HG02798 (cell line): ENCODE measurements at regions not wholly inside any gene's neighbourhood (a gene's known extent, or its start where the extent isn't known, plus 50 kb on each side); places are given as distances from the start of the nearest gene placed in this dataset.
"Not testable (repeated sequence)": the region's sequence is repeated elsewhere in the genome, so short reads cannot be mapped to it uniquely, and the experiment has no call there.

Experiments
- ATAC-seq: cut with Tn5 transposase; IDR thresholded peaks from one replicate; pipeline ENCODE4 v1.9.1; 2021; ENCODE audit warnings: mild to moderate bottlenecking; ENCODE audit not compliant: unreplicated experiment, poor library complexity

DNA sequence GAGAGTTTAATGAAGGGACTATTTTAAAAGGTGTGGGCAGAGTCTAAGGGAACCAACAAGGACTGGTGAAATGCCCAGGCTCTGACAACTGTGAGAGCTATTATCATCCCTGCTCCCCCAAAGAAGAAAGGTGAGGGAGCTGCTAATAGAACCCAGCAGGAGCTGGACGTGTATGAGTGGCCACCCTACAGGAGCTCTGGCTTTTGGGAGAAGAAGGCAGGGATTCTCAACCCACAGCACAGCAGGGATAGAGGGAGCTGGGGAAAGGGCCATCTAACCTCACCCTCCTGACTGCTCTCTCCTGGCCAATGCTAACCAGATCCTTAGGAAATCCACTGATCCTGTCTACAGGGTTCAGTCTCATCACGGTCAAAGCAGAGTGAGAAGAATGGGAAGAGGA, 57.1 kb downstream of the GRIN2B start:
- no peak for ATAC-seq

DNA sequence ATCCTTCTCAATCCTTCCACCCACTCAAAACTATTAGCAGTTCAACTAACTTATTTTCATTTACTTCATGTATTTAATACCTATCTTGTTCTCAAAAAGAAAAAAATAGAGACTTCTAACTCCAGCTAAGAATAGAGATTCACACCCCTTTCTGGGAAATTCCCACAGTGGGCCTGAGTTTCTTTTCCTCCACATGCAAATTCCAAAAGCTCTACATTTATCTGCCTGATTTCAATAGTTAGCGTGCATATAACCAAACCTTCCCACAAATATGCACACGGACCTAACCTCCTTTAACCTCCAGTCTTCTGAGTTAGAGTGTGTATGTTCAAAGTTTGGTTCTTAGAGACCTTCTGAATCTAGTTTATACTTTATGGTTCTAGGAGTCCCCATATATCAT, 62.5 kb downstream of the GRIN2B start:
- ATAC-seq: peak; percentile 57

DNA sequence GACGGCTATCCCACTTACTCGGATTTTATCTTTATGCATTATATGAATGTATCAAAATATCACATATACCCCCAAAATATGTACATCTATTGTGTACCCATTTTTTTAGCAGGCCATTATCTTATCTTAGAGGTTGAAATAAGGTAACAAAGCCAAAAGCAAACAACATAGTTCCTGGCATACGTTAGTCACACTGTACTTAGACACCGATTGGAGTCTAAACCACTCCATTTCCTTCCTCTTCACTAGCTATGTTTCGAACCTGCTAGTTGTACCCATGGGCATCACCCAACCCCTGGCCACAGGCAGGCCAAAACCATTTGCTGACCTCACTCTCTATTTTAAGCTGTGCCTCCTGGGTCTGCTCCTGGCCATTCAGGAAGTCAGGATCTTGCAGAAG, 66.3 kb downstream of the GRIN2B start:
- ATAC-seq: no peak

DNA sequence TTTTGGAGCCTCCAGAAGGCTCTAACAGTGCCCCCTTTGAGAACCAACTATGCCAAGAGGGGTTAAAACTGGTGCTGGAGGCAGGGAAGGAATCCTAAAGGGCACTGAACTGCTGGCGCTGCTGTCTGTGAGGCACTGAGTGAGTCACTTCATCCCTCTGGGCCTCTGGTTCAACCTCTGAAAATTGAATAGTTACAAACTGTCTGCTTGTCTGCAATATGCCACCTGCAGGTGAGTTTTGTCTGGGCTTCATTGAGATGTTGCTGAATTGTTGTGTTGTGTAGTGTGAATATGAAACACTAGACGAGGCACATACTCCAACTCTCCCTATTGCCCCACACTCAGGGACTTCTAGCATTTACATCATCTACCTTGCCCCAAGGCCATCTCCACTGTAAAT, 68.0 kb downstream of the GRIN2B start:
- ATAC-seq: no peak

DNA sequence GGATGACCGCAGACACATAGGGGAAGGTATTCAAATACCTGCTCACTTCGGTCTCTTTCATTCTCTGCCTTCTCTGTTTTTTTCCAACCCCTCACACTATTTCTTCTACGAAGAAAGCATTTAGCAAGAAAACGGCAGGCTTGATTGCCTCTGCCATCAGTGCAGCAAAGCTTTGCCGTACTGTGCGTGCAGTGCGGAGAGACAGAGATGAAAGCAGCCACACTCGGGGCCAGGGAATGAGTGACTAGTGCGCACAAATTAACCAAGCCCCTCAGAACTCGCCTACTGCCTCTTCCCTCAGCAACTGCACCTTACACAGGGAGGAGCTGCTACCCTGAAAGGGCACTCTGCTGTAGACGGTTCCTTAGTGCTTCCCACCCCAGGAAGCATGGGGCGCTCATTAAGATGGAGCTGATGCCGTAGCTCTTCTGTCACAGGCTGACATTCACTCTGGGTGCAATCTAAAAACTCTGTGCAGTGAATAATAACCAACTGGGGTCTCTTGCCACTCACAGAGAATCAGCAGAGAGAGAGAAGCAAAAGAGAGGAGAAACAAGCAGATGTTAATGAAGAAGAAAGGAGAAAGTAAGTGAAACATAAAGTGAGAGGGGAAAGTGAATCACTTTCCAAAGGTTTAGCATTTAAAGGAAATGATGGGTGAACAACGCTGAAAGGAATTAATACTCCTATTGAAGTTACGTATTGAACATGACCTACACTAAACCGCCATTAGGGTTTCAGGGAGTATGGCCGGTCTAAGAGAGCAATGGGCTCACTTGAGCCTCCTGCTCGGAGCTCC, 69.4 kb downstream of the GRIN2B start:
- ATAC-seq: no peak

DNA sequence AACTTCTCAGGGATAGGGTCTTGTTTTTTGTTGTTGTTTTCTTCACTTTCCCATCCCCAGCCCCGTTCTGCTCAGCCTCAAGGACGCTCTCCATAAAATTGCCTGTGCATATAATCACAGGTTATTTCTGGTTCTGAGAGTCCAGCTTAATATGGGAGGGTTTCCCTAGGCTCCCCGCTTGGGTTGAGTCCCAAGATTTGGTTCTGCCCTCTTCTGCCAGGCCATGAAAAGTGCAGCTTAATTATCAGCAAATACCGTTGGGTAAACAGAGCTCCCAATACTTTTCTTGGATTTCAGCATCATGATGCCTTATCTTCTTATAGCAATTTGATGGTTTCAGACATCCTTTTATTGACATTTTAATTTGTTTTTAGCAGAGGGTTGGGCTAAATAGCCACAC, 75.6 kb downstream of the GRIN2B start:
- ATAC-seq: no peak

DNA sequence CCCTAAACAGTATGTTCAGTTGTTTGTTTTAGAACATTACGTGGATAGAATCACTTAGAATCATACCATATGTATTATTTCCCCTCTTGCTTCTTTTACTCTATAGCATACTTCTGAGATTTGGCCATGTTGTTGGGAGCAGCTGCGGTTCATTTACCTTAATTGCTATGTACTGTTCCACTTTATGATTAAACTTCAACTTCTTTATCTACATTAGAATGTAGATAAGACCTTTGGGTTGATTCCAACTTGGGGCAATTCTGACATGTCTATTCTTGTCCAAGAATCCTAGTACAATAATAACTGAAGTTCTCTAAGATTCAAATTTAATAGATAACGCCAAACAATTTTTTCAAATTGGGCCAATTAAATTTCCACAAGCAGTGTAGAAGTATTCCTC, 80.7 kb downstream of the GRIN2B start:
- ATAC-seq: no peak

DNA sequence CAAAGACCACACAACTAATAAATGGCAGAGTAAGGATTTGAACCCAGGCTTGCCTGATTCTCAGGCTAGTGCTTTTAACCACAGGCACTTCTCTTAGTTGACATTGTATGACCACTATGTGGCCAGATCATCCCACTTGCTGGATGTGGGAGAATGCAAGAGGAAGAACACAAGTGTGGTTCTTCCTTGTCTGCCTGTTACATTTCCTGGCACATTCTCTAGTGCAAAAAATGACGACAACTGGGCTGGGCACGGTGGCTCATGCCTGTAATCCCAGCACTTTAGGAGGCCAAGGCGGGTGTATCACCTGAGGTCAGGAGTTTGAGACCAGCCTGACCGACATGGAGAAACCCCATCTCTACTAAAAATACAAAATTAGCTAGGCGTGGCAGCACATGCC, 83.0 kb downstream of the GRIN2B start:
- ATAC-seq: not testable (repeated sequence)

DNA sequence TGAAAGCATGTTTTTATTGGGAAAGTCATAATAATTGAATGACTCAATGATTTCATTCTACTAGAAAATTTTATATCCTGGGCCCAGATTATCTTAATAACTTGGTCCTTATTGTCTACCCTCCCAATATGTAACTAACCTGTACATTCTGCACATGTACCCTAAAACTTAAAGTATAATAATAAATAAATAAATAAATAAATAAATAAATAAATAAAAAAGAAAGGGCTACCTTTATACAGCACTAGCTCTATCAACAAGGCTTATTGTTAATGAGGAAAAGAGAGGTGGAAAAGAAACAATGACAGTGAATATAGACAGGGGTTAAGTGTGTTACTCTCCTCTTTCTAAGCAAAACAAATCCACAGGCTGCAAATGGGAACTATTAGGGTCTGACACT, 83.6 kb downstream of the GRIN2B start:
- ATAC-seq: no peak

DNA sequence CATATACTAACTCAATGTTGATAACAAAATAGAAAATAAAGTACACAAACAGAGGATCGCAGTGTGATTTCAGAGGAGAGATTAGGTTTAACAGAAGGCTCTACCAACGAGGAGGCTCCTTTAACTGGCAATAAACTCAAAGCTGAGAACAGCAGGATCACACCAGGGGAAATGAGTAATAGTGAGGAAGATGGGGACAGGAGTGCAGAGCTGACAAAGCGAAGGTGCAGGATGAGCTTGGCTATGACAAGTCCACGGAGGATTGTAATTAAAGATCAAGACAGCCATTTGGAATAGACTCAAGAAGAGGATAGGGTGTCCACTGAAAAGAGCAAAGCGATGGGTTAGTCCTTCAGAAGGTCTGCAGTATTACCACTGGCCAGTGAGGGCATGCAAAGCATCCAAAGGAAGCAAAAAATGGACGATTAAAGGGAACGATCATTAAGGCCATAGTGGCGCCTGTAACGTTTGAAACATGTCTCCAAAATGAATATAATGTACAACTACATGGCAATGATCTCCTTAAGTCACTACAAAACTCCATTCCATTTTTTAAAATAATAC, 85.3 kb downstream of the GRIN2B start:
- no peak for ATAC-seq

DNA sequence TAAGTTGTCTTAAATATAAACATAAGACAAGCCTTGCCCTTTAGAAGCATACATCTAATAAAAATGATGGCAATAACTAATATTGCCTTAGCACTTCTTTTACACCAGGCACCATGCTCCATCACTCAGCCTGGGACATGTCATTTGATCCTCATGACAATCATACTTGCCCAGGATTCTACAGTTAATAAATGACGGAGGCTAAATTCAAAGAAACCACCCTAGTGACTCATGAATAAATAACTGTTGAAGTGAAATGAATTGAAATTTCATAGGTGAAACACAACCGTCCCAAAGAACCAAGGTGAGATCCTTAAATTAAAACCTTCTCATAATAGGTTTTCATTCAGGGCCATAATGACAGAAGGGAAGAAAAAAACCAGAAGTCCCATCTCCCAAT, 89.5 kb downstream of the GRIN2B start:
- no peak for ATAC-seq

DNA sequence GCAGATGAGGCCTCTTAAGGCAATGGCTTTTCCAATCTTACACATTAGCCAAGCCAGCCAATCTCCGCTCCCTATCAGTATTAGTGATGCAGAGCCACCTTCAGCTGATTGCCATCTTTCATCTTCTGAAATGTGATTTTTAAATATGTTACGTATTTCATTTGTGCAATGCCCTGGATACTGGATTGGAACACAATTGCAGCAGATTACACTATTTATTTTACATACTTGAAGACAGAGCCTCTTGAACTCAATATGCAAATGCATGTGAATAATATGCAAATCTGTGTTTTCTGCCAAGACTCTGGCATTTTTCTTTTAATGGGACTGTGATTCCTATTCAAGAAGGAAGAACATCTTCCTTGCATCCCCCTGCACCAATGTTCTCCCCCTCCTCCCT, 90.5 kb downstream of the GRIN2B start:
- ATAC-seq: no peak

DNA sequence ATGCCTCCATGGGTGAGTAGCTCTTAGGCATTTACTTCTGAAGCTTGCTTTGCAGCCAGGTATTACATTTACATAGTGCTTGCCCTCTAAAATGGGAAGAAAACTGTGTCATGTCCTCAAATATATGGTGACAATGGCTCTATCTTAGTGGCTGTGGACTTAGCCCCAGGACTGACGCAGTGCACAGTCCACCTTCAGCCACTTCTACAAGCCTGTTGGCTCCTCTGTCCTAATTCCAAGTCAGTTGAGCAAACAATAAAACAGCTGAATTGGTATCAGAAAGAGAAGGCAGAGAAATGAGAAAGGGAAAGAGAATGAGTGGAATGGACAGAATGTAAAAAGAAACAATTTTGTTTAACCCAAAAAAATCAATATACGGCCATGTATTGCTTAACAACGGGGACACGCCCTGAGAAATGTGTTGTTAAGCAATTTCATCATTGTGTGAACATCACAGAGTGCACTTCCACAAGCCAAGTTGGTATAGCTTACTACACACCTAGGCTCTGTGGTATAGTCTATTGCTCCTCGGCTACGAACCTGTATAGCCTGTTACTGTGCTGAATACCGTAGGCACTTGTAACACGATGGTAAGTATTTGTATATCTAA, 93.5 kb downstream of the GRIN2B start:
- ATAC-seq: no peak

DNA sequence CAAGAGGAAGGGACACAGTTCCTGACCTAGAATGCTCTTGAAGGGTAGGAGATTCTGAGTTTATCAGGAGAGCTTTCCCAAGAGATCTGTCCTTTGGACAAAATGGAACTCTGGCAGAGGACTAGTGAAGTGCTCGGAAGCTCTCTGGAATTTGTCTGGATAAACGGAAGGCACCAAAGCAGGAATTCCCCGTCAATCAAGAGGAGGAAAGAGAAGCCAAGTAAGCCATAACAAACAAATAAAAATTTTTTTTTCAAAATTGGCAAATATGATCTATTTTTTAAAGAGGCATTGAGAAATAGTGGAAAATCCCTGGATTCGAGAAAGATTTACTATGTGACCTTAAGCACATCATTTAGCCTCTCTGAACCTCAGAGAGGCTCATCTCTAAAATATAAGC, 99.2 kb downstream of the GRIN2B start:
- ATAC-seq: no peak

DNA sequence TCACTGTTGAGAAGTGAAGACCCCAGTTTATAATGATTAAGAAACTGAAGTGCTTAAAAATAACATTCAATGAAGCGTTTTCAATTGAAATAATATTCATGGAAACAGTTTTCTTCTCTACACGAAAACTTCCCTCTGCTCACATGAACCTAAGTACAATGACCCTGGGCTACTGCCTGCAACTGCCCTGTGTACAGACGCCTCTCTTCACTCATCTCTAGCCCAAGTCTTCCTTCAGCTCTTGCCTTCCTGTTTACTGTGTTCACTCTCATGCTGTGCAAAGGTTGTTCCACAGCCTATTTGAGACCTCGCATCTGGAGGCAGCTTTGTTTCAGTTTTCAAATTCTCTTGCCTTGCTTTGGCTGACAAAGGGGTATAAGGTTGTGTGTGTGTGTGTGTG, 100.8 kb downstream of the GRIN2B start:
- ATAC-seq: no peak

DNA sequence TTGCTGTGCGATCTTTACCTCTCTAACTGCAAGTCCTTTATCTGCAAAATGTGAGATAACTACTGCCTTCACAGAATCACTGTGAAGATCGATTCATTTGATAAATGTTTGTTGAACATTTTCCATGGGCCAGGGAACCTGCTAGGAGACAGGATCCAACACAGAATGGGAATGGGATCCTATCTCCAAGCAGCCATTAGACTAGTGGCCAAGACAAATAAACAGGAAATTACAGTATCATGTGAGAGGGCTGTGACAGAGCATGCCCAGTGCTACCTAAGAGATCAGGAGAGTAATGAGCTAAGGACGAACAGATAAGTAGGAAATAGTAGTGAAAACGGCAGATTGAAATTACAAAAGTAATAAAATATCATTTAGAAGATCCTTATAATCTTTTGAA, 105.7 kb downstream of the GRIN2B start:
- no peak for ATAC-seq

DNA sequence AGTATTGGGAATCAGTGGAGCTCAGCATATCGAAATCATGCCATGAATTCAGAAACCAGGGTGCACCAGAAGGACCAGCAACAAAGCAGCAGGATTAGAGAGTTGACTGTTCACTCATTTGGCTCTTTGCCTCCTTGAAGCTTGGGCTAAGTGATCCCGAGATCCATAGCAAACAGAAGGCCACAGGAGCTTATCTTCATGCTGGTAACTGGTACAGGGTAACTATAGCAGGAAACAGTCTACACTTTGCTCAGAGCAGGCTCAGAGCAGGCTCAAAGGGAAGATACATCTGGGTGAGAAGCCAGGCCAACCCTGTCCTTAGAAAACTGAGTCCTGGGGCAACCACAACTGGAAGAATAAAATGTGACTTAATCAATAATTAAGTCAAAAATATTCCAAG, 111.1 kb downstream of the GRIN2B start:
- no peak for ATAC-seq

DNA sequence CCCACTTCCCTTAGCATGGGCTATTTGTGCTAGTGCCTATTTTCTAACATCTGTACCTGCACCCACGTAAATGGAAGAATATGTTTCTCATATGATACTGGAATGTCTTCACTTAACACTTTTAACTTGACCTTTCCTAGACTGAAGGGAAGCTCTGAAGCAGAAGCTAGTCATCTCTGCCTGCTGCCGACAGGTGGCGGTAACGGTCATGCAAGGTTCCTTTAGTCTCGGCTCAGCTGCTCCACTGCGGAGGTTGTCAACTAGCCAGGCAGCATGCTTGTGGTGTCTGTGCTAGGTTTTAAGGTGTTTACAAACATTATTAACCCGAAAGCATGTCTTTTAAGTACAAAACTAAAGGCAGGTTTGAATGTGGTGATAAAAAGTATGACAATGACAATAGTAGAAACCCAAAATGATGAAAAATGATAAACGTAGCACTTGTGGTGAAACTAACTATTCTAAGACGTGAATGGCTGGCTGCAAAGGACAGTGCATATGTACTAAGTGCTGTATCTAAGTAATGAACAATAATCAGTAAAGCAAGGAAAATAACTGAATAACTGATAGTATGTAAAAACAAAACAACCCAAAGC, 117.2 kb downstream of the GRIN2B start:
- ATAC-seq: peak; percentile 91

DNA sequence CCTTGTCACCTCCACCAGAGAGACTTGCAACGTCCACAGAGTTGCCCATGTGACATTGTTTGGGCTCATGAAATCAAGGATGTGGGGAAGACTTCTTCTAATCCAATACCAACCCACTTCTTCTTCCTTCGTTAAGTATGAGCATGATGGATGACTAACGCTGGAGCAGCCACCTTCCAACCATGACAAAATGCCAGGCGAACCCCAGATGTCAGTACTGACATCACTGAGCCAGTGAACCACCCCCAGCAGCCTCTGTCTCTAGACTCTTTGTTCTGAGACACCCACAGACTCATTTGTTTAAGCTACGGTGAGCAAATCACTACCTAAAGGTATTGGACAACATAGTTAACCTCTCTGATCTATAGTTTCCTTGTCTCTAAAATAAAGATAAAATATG, 123.7 kb downstream of the GRIN2B start:
- ATAC-seq: no peak

DNA sequence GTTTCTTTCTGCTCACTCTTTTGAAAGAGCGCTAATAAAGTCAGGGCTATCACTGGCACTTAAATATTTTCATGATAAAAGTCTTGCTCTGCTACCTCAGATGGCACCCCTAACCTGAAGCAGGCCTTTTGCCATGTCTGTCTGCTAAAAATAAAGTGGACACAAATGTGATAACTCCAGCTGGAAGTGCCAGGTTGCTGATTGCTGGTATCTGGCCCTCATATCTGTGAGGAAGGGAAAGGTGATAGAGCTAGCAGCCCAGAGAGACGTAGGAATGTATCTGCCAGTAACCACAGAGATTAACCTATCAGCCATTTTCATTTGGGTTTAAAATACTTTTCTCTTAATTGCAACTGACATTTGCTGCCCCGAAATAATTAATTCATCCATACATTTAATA, 127.9 kb downstream of the GRIN2B start:
- ATAC-seq: no peak

DNA sequence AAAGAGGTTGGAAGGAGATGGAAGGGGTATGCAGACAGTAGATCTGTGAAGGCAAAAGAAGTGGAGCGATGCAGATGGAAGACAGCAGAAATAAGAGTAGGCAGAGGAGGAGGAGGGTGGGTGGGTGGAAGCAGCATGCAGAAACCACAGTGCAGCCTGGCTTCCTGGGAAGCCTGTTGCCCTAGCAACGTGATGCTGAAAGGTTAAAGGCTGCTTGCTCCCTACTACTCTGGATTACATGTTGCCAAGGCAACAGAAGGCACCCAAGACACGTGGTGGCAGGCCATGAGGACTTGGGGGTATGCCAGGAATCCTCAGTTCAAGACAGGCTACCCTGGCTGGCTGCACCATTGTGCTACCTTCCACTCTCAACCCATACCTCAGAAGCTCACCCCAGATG, 129.6 kb downstream of the GRIN2B start:
- no peak for ATAC-seq

DNA sequence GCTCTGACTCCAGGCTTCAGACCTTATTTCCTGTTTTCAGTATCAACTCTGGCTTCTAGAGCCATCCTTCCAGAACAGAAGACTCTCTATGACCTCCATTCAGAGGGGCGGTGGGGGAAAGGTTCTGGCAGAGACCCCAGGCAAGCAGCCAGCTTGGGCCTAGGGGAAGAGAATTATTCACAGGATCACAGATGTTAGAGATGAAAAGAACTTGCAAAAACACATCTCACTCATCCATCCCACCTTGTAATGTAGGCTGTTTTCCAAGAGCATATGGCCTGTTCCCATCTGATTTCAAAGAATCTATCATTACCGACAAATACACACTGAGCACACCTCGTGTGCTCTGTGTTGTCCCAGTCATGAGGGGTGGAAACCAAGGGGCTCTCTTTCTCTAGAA, 131.9 kb downstream of the GRIN2B start:
- no peak for ATAC-seq
